ENCODE measurements at regions not wholly inside any gene's neighbourhood (a gene's known extent, or its start where the extent isn't known, plus 50 kb on each side); places are given as distances from the start of the nearest gene placed in this dataset.

DNA sequence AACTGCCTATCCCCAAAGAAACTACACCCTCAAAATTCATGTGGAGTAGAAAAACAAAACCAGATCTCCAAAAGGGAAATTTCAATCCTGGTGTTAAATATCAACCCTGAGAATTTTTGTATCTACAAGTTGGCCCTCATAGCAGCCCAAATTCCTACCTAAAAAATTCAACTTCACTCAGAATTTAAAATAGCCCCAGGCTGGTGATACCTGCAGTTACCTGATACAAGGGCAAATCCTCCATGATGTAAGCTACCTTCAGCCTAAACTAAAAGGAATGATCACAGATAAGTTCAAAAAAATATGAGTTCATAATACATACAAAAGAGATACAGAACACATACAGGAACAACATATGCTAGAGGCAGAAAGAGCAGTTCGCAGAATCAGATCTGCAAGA is 138.4 kb downstream of the HNRNPD start:
- TF ChIP-seq, protein P1, sequence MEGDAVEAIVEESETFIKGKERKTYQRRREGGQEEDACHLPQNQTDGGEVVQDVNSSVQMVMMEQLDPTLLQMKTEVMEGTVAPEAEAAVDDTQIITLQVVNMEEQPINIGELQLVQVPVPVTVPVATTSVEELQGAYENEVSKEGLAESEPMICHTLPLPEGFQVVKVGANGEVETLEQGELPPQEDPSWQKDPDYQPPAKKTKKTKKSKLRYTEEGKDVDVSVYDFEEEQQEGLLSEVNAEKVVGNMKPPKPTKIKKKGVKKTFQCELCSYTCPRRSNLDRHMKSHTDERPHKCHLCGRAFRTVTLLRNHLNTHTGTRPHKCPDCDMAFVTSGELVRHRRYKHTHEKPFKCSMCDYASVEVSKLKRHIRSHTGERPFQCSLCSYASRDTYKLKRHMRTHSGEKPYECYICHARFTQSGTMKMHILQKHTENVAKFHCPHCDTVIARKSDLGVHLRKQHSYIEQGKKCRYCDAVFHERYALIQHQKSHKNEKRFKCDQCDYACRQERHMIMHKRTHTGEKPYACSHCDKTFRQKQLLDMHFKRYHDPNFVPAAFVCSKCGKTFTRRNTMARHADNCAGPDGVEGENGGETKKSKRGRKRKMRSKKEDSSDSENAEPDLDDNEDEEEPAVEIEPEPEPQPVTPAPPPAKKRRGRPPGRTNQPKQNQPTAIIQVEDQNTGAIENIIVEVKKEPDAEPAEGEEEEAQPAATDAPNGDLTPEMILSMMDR (IDR thresholded peaks at IDR 0.05): no peak
- no peak for TF ChIP-seq EZH2 (IDR thresholded peaks at IDR 0.05; ENCODE audit: borderline replicate concordance, insufficient read depth, low read depth, low read length, poor library complexity, severe bottlenecking)
